Posterior cingulate gyrus (tissue), 11 donors: ENCODE measurements at regions not wholly inside any gene's neighbourhood (a gene's known extent, or its start where the extent isn't known, plus 50 kb on each side); places are given as distances from the start of the nearest gene placed in this dataset.
"Not testable (repeated sequence)": the region's sequence is repeated elsewhere in the genome, so short reads cannot be mapped to it uniquely, and the experiment has no call there.

Source experiments
- DNase-seq, 10 donors: peaks; one replicate each; pipeline versions ENCODE4 v3.0.0 to v3.0.0-alpha.2; 2020 to 2021; ENCODE audit warnings: mixed read lengths in 3 of 10
- intact Hi-C: fragments of 100-400 bp; cut with DNase I; formaldehyde crosslinking; loops from one replicate; pipeline ENCODE4 v1.15.1; 2023

- intact Hi-C loops, DNase-seq: not testable (repeated sequence)
These were observed 145.0 kb upstream of the KCNG1 start for GRCh38 chr20:51167911-51168310.

GRCh38 chr20:51166489-51166888, 143.6 kb upstream of the KCNG1 start:
- intact Hi-C loops = no loop called here
- DNase-seq = no peak

GRCh38 chr20:51165131-51165530, 142.2 kb upstream of the KCNG1 start:
- no peak for DNase-seq
- intact Hi-C loops = no loop called here

GRCh38 chr20:51164731-51165130, 141.8 kb upstream of the KCNG1 start:
- no peak for DNase-seq
- intact Hi-C loops = no loop called here

GRCh38 chr20:51163996-51164600, 141.2 kb upstream of the KCNG1 start:
- no peak for DNase-seq
- intact Hi-C loops = no loop called here

- intact Hi-C loops = no loop called here
These were observed 139.1 kb upstream of the KCNG1 start for GRCh38 chr20:51162015-51162414.

GRCh38 chr20:51160821-51161220, 137.9 kb upstream of the KCNG1 start:
- intact Hi-C loops = no loop called here
- DNase-seq = no peak

More at GRCh38 chr20:51162015-51162414, 139.1 kb upstream of the KCNG1 start:
- no peak for DNase-seq

GRCh38 chr20:51159981-51160380, 137.1 kb upstream of the KCNG1 start:
- no peak for DNase-seq
- intact Hi-C loops = no loop called here

GRCh38 chr20:51159303-51159702, 136.4 kb upstream of the KCNG1 start:
- DNase-seq = peak in 1 of 10 donors; percentile 76

GRCh38 chr20:51158226-51158625, 135.3 kb upstream of the KCNG1 start:
- DNase-seq = no peak
- intact Hi-C loops = no loop called here

More at GRCh38 chr20:51159303-51159702, 136.4 kb upstream of the KCNG1 start:
- intact Hi-C loops = no loop called here

- intact Hi-C loops = no loop called here
- DNase-seq = peak in 5 of 10 donors; percentile 13 to 79 (median 21)
These were observed 133.4 kb upstream of the KCNG1 start for GRCh38 chr20:51156041-51156982.

GRCh38 chr20:51154708-51155690, 132.1 kb upstream of the KCNG1 start:
- intact Hi-C loops = no loop called here
- no peak for DNase-seq

GRCh38 chr20:51153867-51154707, 131.2 kb upstream of the KCNG1 start:
- intact Hi-C loops = no loop called here
- no peak for DNase-seq

GRCh38 chr20:51148941-51149340, 126.0 kb upstream of the KCNG1 start:
- DNase-seq = no peak
- intact Hi-C loops = no loop called here

- no peak for DNase-seq
- intact Hi-C loops = no loop called here
These were observed 121.6 kb upstream of the KCNG1 start for GRCh38 chr20:51144476-51144875.

- no peak for DNase-seq
- intact Hi-C loops = no loop called here
These were observed 120.7 kb upstream of the KCNG1 start for GRCh38 chr20:51143652-51144051.

GRCh38 chr20:51142448-51142847, 119.5 kb upstream of the KCNG1 start:
- intact Hi-C loops = no loop called here
- no peak for DNase-seq

- no peak for DNase-seq
- intact Hi-C loops = no loop called here
These were observed 117.8 kb upstream of the KCNG1 start for GRCh38 chr20:51140671-51141070.

- DNase-seq = no peak
- intact Hi-C loops = no loop called here
These were observed 117.0 kb upstream of the KCNG1 start for GRCh38 chr20:51139891-51140290.

GRCh38 chr20:51138576-51138975, 115.7 kb upstream of the KCNG1 start:
- DNase-seq = no peak
- intact Hi-C loops = no loop called here
